H9 (cell line): ENCODE measurements at regions not wholly inside any gene's neighbourhood (a gene's known extent, or its start where the extent isn't known, plus 50 kb on each side); places are given as distances from the start of the nearest gene placed in this dataset.

Experiments
- DNase-seq: peaks from one replicate; pipeline ENCODE4 v3.0.0-alpha.2; 2017
- H2AFZ ChIP-seq: one replicate; pipeline ENCODE4 v1.6.1; 2013; ENCODE audit warnings: mild to moderate bottlenecking, low read length, control low read depth, moderate library complexity
- H2AK5ac ChIP-seq: 2 replicates; pipeline ENCODE4 v1.6.1; 2013; ENCODE audit warnings: low read length, control low read depth, mixed read lengths; ENCODE audit not compliant: insufficient read length
- H2BK120ac ChIP-seq: one replicate; pipeline ENCODE4 v1.6.1; 2013; ENCODE audit warnings: low read depth, mild to moderate bottlenecking, low read length, control low read depth, inconsistent platforms; ENCODE audit not compliant: poor library complexity, severe bottlenecking
- H2BK12ac ChIP-seq: 2 replicates; pipeline ENCODE4 v1.6.1; 2013; ENCODE audit warnings: low read length, control low read depth, mixed read lengths, low read depth; ENCODE audit not compliant: insufficient read length
- H2BK15ac ChIP-seq: 2 replicates; pipeline ENCODE4 v1.6.1; 2013; ENCODE audit warnings: low read depth, low read length, control low read depth
- H2BK20ac ChIP-seq: one replicate; pipeline ENCODE4 v1.6.1; 2013; ENCODE audit warnings: low read depth, mild to moderate bottlenecking, low read length, control low read depth, inconsistent platforms; ENCODE audit not compliant: poor library complexity, severe bottlenecking
- H2BK5ac ChIP-seq: 2 replicates; pipeline ENCODE4 v1.6.1; 2013; ENCODE audit warnings: low read length, control low read depth, mixed read lengths; ENCODE audit not compliant: insufficient read length
- H3K14ac ChIP-seq: 2 replicates; pipeline ENCODE4 v1.6.1; 2013; ENCODE audit warnings: low read length, control low read depth; ENCODE audit not compliant: insufficient read depth
- H3K18ac ChIP-seq: 2 replicates; pipeline ENCODE4 v1.6.1; 2013; ENCODE audit warnings: low read depth, mild to moderate bottlenecking, mixed read lengths, low read length, control low read depth; ENCODE audit not compliant: insufficient read length
- H3K23ac ChIP-seq: 2 replicates; pipeline ENCODE4 v1.6.1; 2013; ENCODE audit warnings: low read length, control low read depth, mixed read lengths, low read depth; ENCODE audit not compliant: insufficient read length
- H3K23me2 ChIP-seq: 2 replicates; pipeline ENCODE4 v1.6.1; 2013; ENCODE audit warnings: low read depth, mild to moderate bottlenecking, mixed read lengths, low read length, control low read depth; ENCODE audit not compliant: insufficient read length, poor library complexity, severe bottlenecking
- H3K27ac ChIP-seq: 2 replicates; pipeline ENCODE4 v1.5.1; 2013; ENCODE audit warnings: low read length, control low read depth, mixed read lengths, low read depth; ENCODE audit not compliant: insufficient read length
- H3K27me3 ChIP-seq: 2 replicates; pipeline ENCODE4 v1.6.1; 2013; ENCODE audit warnings: low read length, control low read depth, inconsistent platforms; ENCODE audit not compliant: insufficient read depth
- H3K4ac ChIP-seq: 2 replicates; pipeline ENCODE4 v1.6.1; 2013; ENCODE audit warnings: low read depth, mild to moderate bottlenecking, control low read depth, inconsistent platforms, low read length, moderate library complexity
- H3K4me1 ChIP-seq: 2 replicates; pipeline ENCODE4 v1.6.1; 2013; ENCODE audit warnings: low read length, control low read depth, inconsistent platforms; ENCODE audit not compliant: insufficient read depth
- H3K4me2 ChIP-seq: 2 replicates; pipeline ENCODE4 v1.6.1; 2013; ENCODE audit warnings: low read length, control low read depth, mixed read lengths; ENCODE audit not compliant: insufficient read length, insufficient read depth
- H3K56ac ChIP-seq: 2 replicates; pipeline ENCODE4 v1.6.1; 2013; ENCODE audit warnings: low read depth, mild to moderate bottlenecking, mixed read lengths, low read length, control low read depth; ENCODE audit not compliant: insufficient read length
- H3K79me1 ChIP-seq: 2 replicates; pipeline ENCODE4 v1.6.1; 2013; ENCODE audit warnings: low read depth, mild to moderate bottlenecking, moderate library complexity, low read length, control low read depth, inconsistent platforms; ENCODE audit not compliant: insufficient read depth, poor library complexity, severe bottlenecking
- H3K79me2 ChIP-seq: 2 replicates; pipeline ENCODE4 v1.6.1; 2013; ENCODE audit warnings: low read length, control low read depth, inconsistent platforms; ENCODE audit not compliant: insufficient read depth
- H3K9ac ChIP-seq: 2 replicates; pipeline ENCODE4 v1.6.1; 2013; ENCODE audit warnings: low read length, control low read depth, mixed read lengths; ENCODE audit not compliant: insufficient read length; ENCODE audit errors: extremely low read depth
- H3K9me3 ChIP-seq: one replicate; pipeline ENCODE4 v1.6.1; 2013; ENCODE audit warnings: low read depth, low read length, inconsistent platforms; ENCODE audit not compliant: control insufficient read depth
- H3T11ph ChIP-seq: one replicate; pipeline ENCODE4 v1.6.1; 2013; ENCODE audit warnings: mild to moderate bottlenecking, low read length, control low read depth, inconsistent platforms
- H4K20me1 ChIP-seq: one replicate; pipeline ENCODE4 v1.6.1; 2013; ENCODE audit not compliant: control insufficient read depth, insufficient read length, insufficient read depth
- H4K5ac ChIP-seq: 2 replicates; pipeline ENCODE4 v1.6.1; 2013; ENCODE audit warnings: low read depth, mild to moderate bottlenecking, mixed read lengths, low read length, control low read depth; ENCODE audit not compliant: insufficient read length
- H4K8ac ChIP-seq: replicated peaks from 2 replicates; pipeline ENCODE4 v1.6.1; 2013; ENCODE audit warnings: low read length, control low read depth, mixed read lengths, low read depth; ENCODE audit not compliant: insufficient read length
- H4K91ac ChIP-seq: 2 replicates; pipeline ENCODE4 v1.6.1; 2013; ENCODE audit warnings: low read depth, mild to moderate bottlenecking, moderate library complexity, mixed read lengths, low read length, control low read depth; ENCODE audit not compliant: insufficient read length
- H3K27ac Mint-ChIP-seq, 3 experiments: 2 replicates in 2 of 3; 3 replicates in 1 of 3; pipeline ENCODE4 v1.8.0; 2020 to 2021; ENCODE audit warnings: mixed read lengths in 3 of 3, mild to moderate bottlenecking in 1 of 3, moderate library complexity in 1 of 3
- H3K27me3 Mint-ChIP-seq: 2 replicates; pipeline ENCODE4 v1.8.0; 2021; ENCODE audit warnings: low read depth, mild to moderate bottlenecking, moderate library complexity, mixed read lengths
- H3K36me3 Mint-ChIP-seq, 3 experiments: 2 replicates in 2 of 3; 3 replicates in 1 of 3; pipeline ENCODE4 v1.8.0; 2020 to 2021; ENCODE audit warnings: low read depth in 3 of 3, mixed read lengths in 3 of 3; ENCODE audit not compliant: insufficient read depth in 1 of 3
- H3K4me1 Mint-ChIP-seq, 2 experiments: 2 replicates each; pipeline ENCODE4 v1.8.0; 2020; ENCODE audit warnings: mixed read lengths in 2 of 2
- H3K4me3 Mint-ChIP-seq, 2 experiments: 2 replicates in 1 of 2; 3 replicates in 1 of 2; pipeline ENCODE4 v1.8.0; 2020 to 2021; ENCODE audit warnings: mild to moderate bottlenecking in 2 of 2, mixed read lengths in 2 of 2, moderate library complexity in 1 of 2
- H3K9me3 Mint-ChIP-seq, 2 experiments: 2 replicates in 1 of 2; 3 replicates in 1 of 2; pipeline ENCODE4 v1.8.0; 2020; ENCODE audit warnings: mild to moderate bottlenecking in 2 of 2, mixed read lengths in 2 of 2, moderate library complexity in 1 of 2
- CTCF ChIP-seq: fragments of 200-600 bp; sonication (generic); conservative IDR thresholded peaks from 3 replicates; pipeline ENCODE4 v1.8.0; 2021; ENCODE audit warnings: antibody characterized with exemption, mild to moderate bottlenecking
- WGBS: extraction: QIAGEN DNeasy Blood & Tissue Kit; methylation state at CpG from one replicate; pipeline ENCODE4 v1.1.7; 2013; ENCODE audit warnings: missing lambda C conversion rate, low lambda C conversion rate, mixed read lengths; ENCODE audit not compliant: insufficient read length; ENCODE audit errors: extremely low coverage; 5-methylcytosine and 5-hydroxymethylcytosine counted together

GRCh38 chr2:129729646-129730045, 249.8 kb upstream of the RAB6C start:
- peaks cover 6% of the 10 kb centered on the region in 2 experiments for H3K4me1 Mint-ChIP-seq
- H3K4me3 Mint-ChIP-seq = no peak overlapping the region
- H3K27me3 Mint-ChIP-seq = no peaks in the 10 kb centered on the region
- Histone ChIP-seq H2AK5ac (no peak overlapping the region), H2BK15ac (no peak overlapping the region), H3K14ac (no peak overlapping the region), H3K23me2 (no peaks in the 10 kb centered on the region), H3K27ac (no peak overlapping the region), H3K9ac (no peak overlapping the region), H2BK120ac (no peak overlapping the region), H3K4me1 (no peaks in the 10 kb centered on the region), H3K79me1 (no peaks in the 10 kb centered on the region), H4K5ac (no peak overlapping the region), H3K23ac (no peak overlapping the region), H2AFZ (no peak overlapping the region), H3K18ac (no peak overlapping the region), H3K79me2 (no peaks in the 10 kb centered on the region), H2BK5ac (no peak overlapping the region), H4K20me1 (no peaks in the 10 kb centered on the region), H2BK12ac (no peak overlapping the region), H3K9me3 (no peaks in the 10 kb centered on the region), H3K4me2 (no peak overlapping the region), H2BK20ac (no peak overlapping the region), H3K4ac (no peak overlapping the region), H4K91ac (no peak overlapping the region), H4K8ac (no peak overlapping the region), H3T11ph (no peak overlapping the region), H3K56ac (no peak overlapping the region), H3K27me3 (no peaks in the 10 kb centered on the region)
- no CpG with 5 or more reads among the region's 4 CpGs for WGBS
- no peaks in the 10 kb centered on the region for H3K9me3 Mint-ChIP-seq
- no peak for TF ChIP-seq CTCF
- no peak for DNase-seq
- H3K27ac Mint-ChIP-seq = peak overlapping the region in 1 of 3 experiments; percentile 17; a peak in 1 of 7 replicates
- no peaks in the 10 kb centered on the region for H3K36me3 Mint-ChIP-seq
